ENCODE measurements at regions not wholly inside any gene's neighbourhood (a gene's known extent, or its start where the extent isn't known, plus 50 kb on each side); places are given as distances from the start of the nearest gene placed in this dataset.

- TF ChIP-seq CTCF (IDR thresholded peaks at IDR 0.05) (no peak), POLR2A (IDR thresholded peaks at IDR 0.05) (no peak)
Observed at GRCh38 chr17:54789101-54789880, 111.4 kb upstream of the TOM1L1 start.
